Lower leg skin (tissue), 3 donors: ENCODE measurements at regions not wholly inside any gene's neighbourhood (a gene's known extent, or its start where the extent isn't known, plus 50 kb on each side); places are given as distances from the start of the nearest gene placed in this dataset.

Source experiments
- POLR2A ChIP-seq, 2 donors: fragments of 450-650 bp; IDR thresholded peaks; one replicate each; pipeline ENCODE4 v1.6.1; 2016 to 2017; ENCODE audit warnings: antibody characterized with exemption in 2 of 2, mild to moderate bottlenecking in 1 of 2, moderate library complexity in 1 of 2
- TF ChIP-seq, protein P1 (sequence below), 3 donors: fragments of 450-650 bp; IDR thresholded peaks; one replicate each; pipeline ENCODE4 v1.5.1; 2016; ENCODE audit warnings: antibody characterized with exemption in 3 of 3, mild to moderate bottlenecking in 3 of 3, moderate library complexity in 2 of 3

DNA sequence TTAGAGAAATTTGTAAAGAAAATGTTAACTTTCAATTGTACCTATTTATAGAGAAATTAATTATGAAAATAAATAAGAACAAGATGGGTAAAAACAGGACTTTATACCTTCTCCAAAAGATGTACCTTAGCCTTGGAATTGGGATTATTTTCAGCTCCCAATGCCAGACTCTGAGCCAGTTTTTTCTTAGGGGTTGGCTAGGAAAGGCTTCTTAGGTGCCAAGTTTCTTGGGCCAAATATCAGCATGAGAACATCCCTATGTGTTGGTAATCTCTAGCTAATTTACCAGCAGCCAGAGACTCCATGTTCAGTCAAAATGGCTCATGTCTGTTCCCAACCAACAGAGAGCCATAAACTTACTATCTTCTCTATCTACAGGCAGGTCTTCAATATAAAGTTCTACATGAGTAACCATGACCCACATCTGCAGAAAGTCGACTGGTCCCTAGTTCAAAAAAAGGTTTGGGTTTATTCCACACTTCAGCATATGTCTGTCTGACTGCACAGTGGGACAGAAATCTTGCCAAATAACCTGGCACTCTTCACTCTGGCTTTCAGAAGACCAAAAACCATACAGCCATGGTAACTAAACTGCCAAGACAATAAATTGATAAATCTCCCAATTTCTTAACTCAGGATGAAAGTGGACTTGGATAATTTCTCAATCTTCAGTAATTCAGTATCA, 380.5 kb upstream of the RASGEF1B start:
- TF ChIP-seq, protein P1, sequence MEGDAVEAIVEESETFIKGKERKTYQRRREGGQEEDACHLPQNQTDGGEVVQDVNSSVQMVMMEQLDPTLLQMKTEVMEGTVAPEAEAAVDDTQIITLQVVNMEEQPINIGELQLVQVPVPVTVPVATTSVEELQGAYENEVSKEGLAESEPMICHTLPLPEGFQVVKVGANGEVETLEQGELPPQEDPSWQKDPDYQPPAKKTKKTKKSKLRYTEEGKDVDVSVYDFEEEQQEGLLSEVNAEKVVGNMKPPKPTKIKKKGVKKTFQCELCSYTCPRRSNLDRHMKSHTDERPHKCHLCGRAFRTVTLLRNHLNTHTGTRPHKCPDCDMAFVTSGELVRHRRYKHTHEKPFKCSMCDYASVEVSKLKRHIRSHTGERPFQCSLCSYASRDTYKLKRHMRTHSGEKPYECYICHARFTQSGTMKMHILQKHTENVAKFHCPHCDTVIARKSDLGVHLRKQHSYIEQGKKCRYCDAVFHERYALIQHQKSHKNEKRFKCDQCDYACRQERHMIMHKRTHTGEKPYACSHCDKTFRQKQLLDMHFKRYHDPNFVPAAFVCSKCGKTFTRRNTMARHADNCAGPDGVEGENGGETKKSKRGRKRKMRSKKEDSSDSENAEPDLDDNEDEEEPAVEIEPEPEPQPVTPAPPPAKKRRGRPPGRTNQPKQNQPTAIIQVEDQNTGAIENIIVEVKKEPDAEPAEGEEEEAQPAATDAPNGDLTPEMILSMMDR (IDR thresholded peaks at IDR 0.05) = no peak
- no peak for TF ChIP-seq POLR2A (IDR thresholded peaks at IDR 0.05)
